ENCODE measurements at regions not wholly inside any gene's neighbourhood (a gene's known extent, or its start where the extent isn't known, plus 50 kb on each side); places are given as distances from the start of the nearest gene placed in this dataset.
"Not testable (repeated sequence)": the region's sequence is repeated elsewhere in the genome, so short reads cannot be mapped to it uniquely, and the experiment has no call there.

- not testable (repeated sequence) for DNase-seq
These were observed 294.7 kb upstream of the TEKT4 start for GRCh38 chr2:94576486-94576885.

- DNase-seq, result not testable (repeated sequence)
These were observed 294.1 kb upstream of the TEKT4 start for GRCh38 chr2:94577160-94577559.

- not testable (repeated sequence) for DNase-seq
These were observed 292.0 kb upstream of the TEKT4 start for GRCh38 chr2:94579221-94579620.

- not testable (repeated sequence) for DNase-seq
These were observed 288.0 kb upstream of the TEKT4 start for GRCh38 chr2:94583081-94583723.

- not testable (repeated sequence) for DNase-seq
These were observed 286.7 kb upstream of the TEKT4 start for GRCh38 chr2:94584569-94584968.

- DNase-seq, result not testable (repeated sequence)
These were observed 284.9 kb upstream of the TEKT4 start for GRCh38 chr2:94586032-94586982.

GRCh38 chr2:94587042-94587441, 284.2 kb upstream of the TEKT4 start:
- DNase-seq, result not testable (repeated sequence)

- DNase-seq, result not testable (repeated sequence)
These were observed 277.0 kb upstream of the TEKT4 start for GRCh38 chr2:94594019-94594836.

GRCh38 chr2:94595956-94596355, 275.3 kb upstream of the TEKT4 start:
- DNase-seq, result not testable (repeated sequence)

- DNase-seq, result not testable (repeated sequence)
These were observed 273.0 kb upstream of the TEKT4 start for GRCh38 chr2:94598075-94598713.

GRCh38 chr2:94600929-94601328, 270.3 kb upstream of the TEKT4 start:
- DNase-seq, result not testable (repeated sequence)

- DNase-seq, result no peak
These were observed 268.8 kb upstream of the TEKT4 start for GRCh38 chr2:94602466-94602865.

- DNase-seq, result no peak
These were observed 249.1 kb upstream of the TEKT4 start for GRCh38 chr2:94622113-94622618.

- not testable (repeated sequence) for DNase-seq
These were observed 242.3 kb upstream of the TEKT4 start for GRCh38 chr2:94628953-94629352.

- DNase-seq, result not testable (repeated sequence)
These were observed 229.8 kb upstream of the TEKT4 start for GRCh38 chr2:94641397-94641796.

- not testable (repeated sequence) for DNase-seq
These were observed 219.1 kb upstream of the TEKT4 start for GRCh38 chr2:94652131-94652530.

- DNase-seq, result not testable (repeated sequence)
These were observed 201.4 kb upstream of the TEKT4 start for GRCh38 chr2:94669858-94670257.

- DNase-seq, result not testable (repeated sequence)
These were observed 177.0 kb upstream of the TEKT4 start for GRCh38 chr2:94694236-94694635.

GRCh38 chr2:94708982-94709381, 162.2 kb upstream of the TEKT4 start:
- DNase-seq, result not testable (repeated sequence)

GRCh38 chr2:94725543-94725942, 145.7 kb upstream of the TEKT4 start:
- no peak for DNase-seq

- DNase-seq, result not testable (repeated sequence)
These were observed 135.7 kb upstream of the TEKT4 start for GRCh38 chr2:94735536-94735935.

- peak; percentile 74 to 89 for DNase-seq
These were observed 134.1 kb upstream of the TEKT4 start for GRCh38 chr2:94737145-94737544.

Measured in SHP77 (cell line).